ENCODE measurements at regions not wholly inside any gene's neighbourhood (a gene's known extent, or its start where the extent isn't known, plus 50 kb on each side); places are given as distances from the start of the nearest gene placed in this dataset.

DNA sequence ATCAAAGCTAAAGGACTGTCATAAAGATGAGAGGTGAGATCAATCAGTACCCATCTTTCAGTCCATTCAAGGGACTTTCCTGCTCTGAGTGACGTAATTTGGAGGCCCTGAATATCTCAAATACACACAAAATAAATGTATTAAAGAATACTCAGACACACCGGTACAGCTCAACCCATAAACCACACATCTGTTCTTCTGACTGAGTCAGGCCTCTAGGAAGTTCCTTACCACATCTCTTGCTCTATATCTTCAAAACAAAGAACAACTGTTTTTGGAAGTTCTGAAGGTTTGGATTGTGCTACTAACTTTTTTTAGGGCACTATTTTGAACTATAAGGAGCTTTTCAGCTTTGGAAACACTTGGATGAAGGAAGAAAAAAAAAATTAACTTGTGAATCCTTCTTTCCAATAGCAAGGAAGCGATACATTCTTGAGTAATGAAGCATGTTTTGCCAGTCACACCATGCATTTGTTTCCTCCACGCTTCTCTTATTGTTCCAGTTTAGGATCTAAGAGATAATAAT, 866.5 kb upstream of the VRK2 start:
- Histone ChIP-seq H3K27ac (no peak overlapping the region), H3K9me3 (no peaks in the 10 kb centered on the region), H3K27me3 (no peaks in the 10 kb centered on the region), H3K36me3 (no peaks in the 10 kb centered on the region), H3K4me3 (no peak overlapping the region), H3K4me1 (no peaks in the 10 kb centered on the region)
- intact Hi-C loops (cut with DNase I), result no loop called here
- DNase-seq, result no peak
- ATAC-seq, result no peak
- TF ChIP-seq, protein P1, sequence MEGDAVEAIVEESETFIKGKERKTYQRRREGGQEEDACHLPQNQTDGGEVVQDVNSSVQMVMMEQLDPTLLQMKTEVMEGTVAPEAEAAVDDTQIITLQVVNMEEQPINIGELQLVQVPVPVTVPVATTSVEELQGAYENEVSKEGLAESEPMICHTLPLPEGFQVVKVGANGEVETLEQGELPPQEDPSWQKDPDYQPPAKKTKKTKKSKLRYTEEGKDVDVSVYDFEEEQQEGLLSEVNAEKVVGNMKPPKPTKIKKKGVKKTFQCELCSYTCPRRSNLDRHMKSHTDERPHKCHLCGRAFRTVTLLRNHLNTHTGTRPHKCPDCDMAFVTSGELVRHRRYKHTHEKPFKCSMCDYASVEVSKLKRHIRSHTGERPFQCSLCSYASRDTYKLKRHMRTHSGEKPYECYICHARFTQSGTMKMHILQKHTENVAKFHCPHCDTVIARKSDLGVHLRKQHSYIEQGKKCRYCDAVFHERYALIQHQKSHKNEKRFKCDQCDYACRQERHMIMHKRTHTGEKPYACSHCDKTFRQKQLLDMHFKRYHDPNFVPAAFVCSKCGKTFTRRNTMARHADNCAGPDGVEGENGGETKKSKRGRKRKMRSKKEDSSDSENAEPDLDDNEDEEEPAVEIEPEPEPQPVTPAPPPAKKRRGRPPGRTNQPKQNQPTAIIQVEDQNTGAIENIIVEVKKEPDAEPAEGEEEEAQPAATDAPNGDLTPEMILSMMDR (IDR thresholded peaks at IDR 0.05), result no peak

DNA sequence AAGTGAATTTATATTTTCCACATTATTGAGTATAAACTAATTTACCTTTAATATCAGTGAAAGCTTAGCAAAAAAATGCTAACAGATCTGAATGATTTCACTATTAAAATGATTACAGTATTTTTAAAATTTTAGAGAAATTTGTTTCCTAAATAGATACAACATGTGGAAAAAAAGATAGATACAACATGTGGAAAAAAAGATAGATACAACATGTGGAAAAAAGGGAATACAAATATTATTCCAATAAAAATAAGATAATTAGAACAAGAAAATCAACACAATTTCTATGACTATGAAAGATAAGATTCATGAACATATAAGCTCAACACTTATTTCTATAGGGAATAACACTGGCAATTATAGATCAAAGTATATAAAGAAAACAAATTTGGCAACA, 865.9 kb upstream of the VRK2 start:
- no peaks in the 10 kb centered on the region for H3K36me3 ChIP-seq
- TF ChIP-seq, protein P1 (IDR thresholded peaks at IDR 0.05), result no peak
- no peak for ATAC-seq
- no peak for DNase-seq
- H3K4me1 ChIP-seq, result no peaks in the 10 kb centered on the region
- H3K27me3 ChIP-seq, result no peaks in the 10 kb centered on the region
- H3K27ac ChIP-seq, result no peak overlapping the region
- no peaks in the 10 kb centered on the region for H3K9me3 ChIP-seq
- intact Hi-C loops (cut with DNase I), result no loop called here
- no peak overlapping the region for H3K4me3 ChIP-seq

DNA sequence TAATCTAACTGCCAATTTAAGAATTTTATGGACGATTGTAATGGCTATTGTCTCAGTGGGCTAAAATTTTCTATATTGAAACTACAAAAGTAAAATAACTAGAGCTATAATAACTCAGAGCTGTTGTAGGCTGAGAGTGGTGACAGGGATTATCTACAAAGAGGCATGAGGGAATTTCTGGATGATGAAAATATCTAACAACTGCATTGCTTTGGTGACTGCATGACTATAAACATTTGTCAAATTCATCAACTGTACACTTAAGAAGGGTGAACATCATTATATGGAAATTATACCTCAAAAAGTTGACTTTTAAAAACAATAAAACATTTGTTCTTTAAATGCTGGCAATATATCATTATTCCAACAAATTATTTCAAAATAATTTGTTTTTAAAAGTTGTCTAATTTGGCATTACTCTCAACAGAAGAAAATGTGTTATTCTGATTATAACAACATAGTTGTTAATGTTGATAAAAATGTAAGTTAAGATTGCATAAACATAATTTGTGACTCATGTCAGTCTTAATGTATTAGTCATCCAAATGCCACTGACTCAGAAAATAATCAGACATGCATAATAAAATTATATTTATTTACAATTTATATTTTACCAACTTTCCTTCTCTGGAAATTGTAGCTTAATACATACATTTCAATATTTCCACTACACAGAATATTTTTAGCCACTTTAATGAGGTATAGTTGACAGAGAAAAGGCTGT, 865.1 kb upstream of the VRK2 start:
- Histone ChIP-seq H3K9me3 (no peaks in the 10 kb centered on the region), H3K27me3 (no peaks in the 10 kb centered on the region), H3K36me3 (no peaks in the 10 kb centered on the region), H3K27ac (no peak overlapping the region), H3K4me3 (no peak overlapping the region), H3K4me1 (no peaks in the 10 kb centered on the region)
- ATAC-seq (no peak), DNase-seq (no peak)
- TF ChIP-seq, protein P1 (IDR thresholded peaks at IDR 0.05), result no peak
- intact Hi-C loops (cut with DNase I), result no loop called here

DNA sequence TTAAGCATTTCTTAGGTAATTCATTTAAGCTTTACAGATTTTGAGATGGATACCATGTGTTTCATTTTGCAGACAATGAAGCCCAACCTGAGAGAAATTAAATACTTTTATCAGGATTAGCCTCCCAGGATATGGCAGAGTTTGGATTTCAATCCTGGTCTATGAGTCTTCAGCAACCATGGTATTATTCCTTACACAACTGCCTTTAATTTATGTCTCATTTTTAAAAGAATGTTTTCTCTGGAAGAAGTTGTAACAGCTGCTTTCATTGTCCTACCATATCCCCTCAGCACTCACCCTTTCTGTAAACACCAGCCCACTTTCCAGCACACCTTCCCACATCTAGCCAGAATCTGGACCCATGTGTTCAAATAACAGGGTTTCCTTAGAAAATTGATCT, 863.7 kb upstream of the VRK2 start:
- no peak for ATAC-seq
- TF ChIP-seq, protein P1 (IDR thresholded peaks at IDR 0.05), result no peak
- no peak overlapping the region for H3K27ac ChIP-seq
- no peaks in the 10 kb centered on the region for H3K4me1 ChIP-seq
- H3K36me3 ChIP-seq, result no peaks in the 10 kb centered on the region
- H3K27me3 ChIP-seq, result no peaks in the 10 kb centered on the region
- DNase-seq, result no peak
- H3K4me3 ChIP-seq, result no peak overlapping the region
- no peaks in the 10 kb centered on the region for H3K9me3 ChIP-seq
- intact Hi-C loops (cut with DNase I), result no loop called here

DNA sequence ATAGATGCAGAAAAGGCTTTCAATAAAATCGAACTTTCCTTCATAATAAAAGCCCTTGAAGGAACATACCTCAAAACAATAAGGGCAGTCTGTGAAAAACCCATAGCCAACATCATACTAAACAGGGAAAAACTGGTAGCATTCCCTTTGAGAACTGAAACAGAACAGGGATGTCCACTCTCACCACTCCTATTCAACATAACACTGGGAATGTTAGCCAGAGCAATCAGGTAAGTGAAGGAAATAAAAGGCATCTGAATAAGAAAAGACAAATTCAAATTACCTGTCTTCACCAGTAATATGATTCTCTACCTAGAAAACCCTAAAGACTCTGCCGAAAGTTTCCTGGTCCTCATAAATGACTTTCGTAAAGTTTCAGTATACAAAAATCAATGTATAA, 861.0 kb upstream of the VRK2 start:
- no peak for ATAC-seq
- intact Hi-C loops (cut with DNase I), result no loop called here
- Histone ChIP-seq H3K4me3 (no peak overlapping the region), H3K27ac (no peak overlapping the region), H3K36me3 (no peaks in the 10 kb centered on the region), H3K27me3 (no peaks in the 10 kb centered on the region), H3K9me3 (no peaks in the 10 kb centered on the region), H3K4me1 (no peaks in the 10 kb centered on the region)
- TF ChIP-seq, protein P1 (IDR thresholded peaks at IDR 0.05), result no peak
- no peak for DNase-seq
